ENCODE measurements at regions not wholly inside any gene's neighbourhood (a gene's known extent, or its start where the extent isn't known, plus 50 kb on each side); places are given as distances from the start of the nearest gene placed in this dataset.

- Histone ChIP-seq H4K20me1 (ENCODE audit: insufficient read depth, low read length) (no peaks in the 10 kb centered on the region), H3K27ac (ENCODE audit: low read length) (no peak overlapping the region), H3K79me2 (ENCODE audit: low read length) (no peaks in the 10 kb centered on the region), H3K9ac (ENCODE audit: low read length) (no peak overlapping the region), H3K4me2 (ENCODE audit: low read length) (no peak overlapping the region), H2AFZ (ENCODE audit: low read depth, low read length) (no peak overlapping the region), H3K4me3 (ENCODE audit: low read length) (no peak overlapping the region), H3K36me3 (replicated peaks; ENCODE audit: low read depth, low read length) (no peaks in the 10 kb centered on the region), H3K4me1 (ENCODE audit: low read length) (peaks cover 12% of the 10 kb centered on the region), H3K27me3 (ENCODE audit: low read depth, low read length) (no peaks in the 10 kb centered on the region), H3K9me3 (ENCODE audit: insufficient read depth, low read length) (no peaks in the 10 kb centered on the region; the same call in 1 of the 2 replicates)
- no peak for TF ChIP-seq EZH2phosphoT487 (IDR thresholded peaks at IDR 0.05; ENCODE audit: low read depth)
- TF ChIP-seq CTCF (IDR thresholded peaks at IDR 0.05; ENCODE audit: low read depth, low read length) = no peak
These were observed 220.7 kb upstream of the KCNJ16 start for GRCh38 chr17:69854225-69854780.

GRCh38 chr17:69856946-69857345, 218.1 kb upstream of the KCNJ16 start:
- Histone ChIP-seq H3K9ac (ENCODE audit: low read length) (no peak overlapping the region), H3K4me1 (ENCODE audit: low read length) (peaks cover 12% of the 10 kb centered on the region), H3K27ac (ENCODE audit: low read length) (no peak overlapping the region), H2AFZ (ENCODE audit: low read depth, low read length) (no peak overlapping the region), H3K27me3 (ENCODE audit: low read depth, low read length) (no peaks in the 10 kb centered on the region), H4K20me1 (ENCODE audit: insufficient read depth, low read length) (no peaks in the 10 kb centered on the region), H3K79me2 (ENCODE audit: low read length) (no peaks in the 10 kb centered on the region), H3K9me3 (ENCODE audit: insufficient read depth, low read length) (no peaks in the 10 kb centered on the region; the same call in 1 of the 2 replicates), H3K4me2 (ENCODE audit: low read length) (no peak overlapping the region), H3K4me3 (ENCODE audit: low read length) (no peak overlapping the region), H3K36me3 (replicated peaks; ENCODE audit: low read depth, low read length) (no peaks in the 10 kb centered on the region)
- TF ChIP-seq EZH2phosphoT487 (IDR thresholded peaks at IDR 0.05; ENCODE audit: low read depth) (no peak), CTCF (IDR thresholded peaks at IDR 0.05; ENCODE audit: low read depth, low read length) (no peak)

- H2AFZ ChIP-seq (ENCODE audit: low read depth, low read length) = no peak overlapping the region
- no peak overlapping the region for H3K9ac ChIP-seq (ENCODE audit: low read length)
- H3K4me3 ChIP-seq (ENCODE audit: low read length) = no peak overlapping the region
- H3K27me3 ChIP-seq (ENCODE audit: low read depth, low read length) = no peaks in the 10 kb centered on the region
- H3K36me3 ChIP-seq (replicated peaks; ENCODE audit: low read depth, low read length) = no peaks in the 10 kb centered on the region
- H4K20me1 ChIP-seq (ENCODE audit: insufficient read depth, low read length) = no peaks in the 10 kb centered on the region
- TF ChIP-seq EZH2phosphoT487 (IDR thresholded peaks at IDR 0.05; ENCODE audit: low read depth) = no peak
- no peak for TF ChIP-seq CTCF (IDR thresholded peaks at IDR 0.05; ENCODE audit: low read depth, low read length)
- H3K4me1 ChIP-seq (ENCODE audit: low read length) = peaks cover 12% of the 10 kb centered on the region
- H3K27ac ChIP-seq (ENCODE audit: low read length) = no peak overlapping the region
- H3K4me2 ChIP-seq (ENCODE audit: low read length) = no peak overlapping the region
- no peaks in the 10 kb centered on the region for H3K79me2 ChIP-seq (ENCODE audit: low read length)
- H3K9me3 ChIP-seq (ENCODE audit: insufficient read depth, low read length) = no peaks in the 10 kb centered on the region; the same call in 1 of the 2 replicates
These were observed 217.6 kb upstream of the KCNJ16 start for GRCh38 chr17:69857412-69857835.

- Histone ChIP-seq H4K20me1 (ENCODE audit: insufficient read depth, low read length) (no peaks in the 10 kb centered on the region), H3K79me2 (ENCODE audit: low read length) (no peaks in the 10 kb centered on the region), H3K4me1 (ENCODE audit: low read length) (peaks cover 10% of the 10 kb centered on the region), H3K27me3 (ENCODE audit: low read depth, low read length) (no peaks in the 10 kb centered on the region), H3K9ac (ENCODE audit: low read length) (no peak overlapping the region), H3K27ac (ENCODE audit: low read length) (no peak overlapping the region), H3K36me3 (replicated peaks; ENCODE audit: low read depth, low read length) (no peaks in the 10 kb centered on the region), H3K4me2 (ENCODE audit: low read length) (no peak overlapping the region), H2AFZ (ENCODE audit: low read depth, low read length) (no peak overlapping the region), H3K9me3 (ENCODE audit: insufficient read depth, low read length) (no peaks in the 10 kb centered on the region; the same call in 1 of the 2 replicates), H3K4me3 (ENCODE audit: low read length) (no peak overlapping the region)
- TF ChIP-seq CTCF (IDR thresholded peaks at IDR 0.05; ENCODE audit: low read depth, low read length) = no peak
- TF ChIP-seq EZH2phosphoT487 (IDR thresholded peaks at IDR 0.05; ENCODE audit: low read depth) = no peak
These were observed 216.6 kb upstream of the KCNJ16 start for GRCh38 chr17:69858460-69858859.
